ENCODE measurements at regions not wholly inside any gene's neighbourhood (a gene's known extent, or its start where the extent isn't known, plus 50 kb on each side); places are given as distances from the start of the nearest gene placed in this dataset.

DNA sequence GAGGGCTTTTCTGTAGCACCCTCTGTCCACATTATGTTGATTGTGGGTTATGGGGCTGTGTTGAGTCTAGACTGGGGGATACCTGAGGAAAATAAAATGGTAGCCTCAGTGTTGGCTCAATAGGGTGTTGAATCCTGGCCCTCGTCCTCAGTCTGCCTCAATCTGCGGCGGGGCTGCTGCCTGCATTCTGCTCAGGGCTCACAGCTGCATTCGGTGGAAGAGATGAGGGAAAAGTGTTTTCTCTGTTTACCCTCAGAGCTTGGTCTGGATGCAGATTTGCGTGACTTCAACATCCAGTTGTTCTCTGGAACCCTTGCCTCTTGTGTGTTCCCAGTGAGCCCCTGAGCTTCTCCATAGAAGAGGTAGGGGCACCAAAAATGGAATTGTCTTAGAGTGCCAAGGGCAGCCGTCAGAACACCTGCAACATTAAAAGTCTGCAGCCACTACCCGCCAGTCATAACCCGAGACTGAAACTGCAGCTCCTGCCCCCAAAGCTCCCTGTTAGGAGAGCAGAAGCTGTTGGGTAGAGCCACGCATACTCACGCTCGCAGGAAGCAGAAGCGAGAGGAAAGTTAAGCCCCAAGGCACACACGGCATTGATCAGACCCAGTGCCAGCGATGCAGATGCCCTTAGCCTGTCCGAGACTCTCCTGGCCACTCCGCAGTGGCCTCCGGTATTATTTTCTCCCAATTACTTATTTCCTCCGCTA lies 215.3 kb upstream of the C1orf174 start:
- no peak for DNase-seq (ENCODE audit: low read depth in 2 of 3, low spot score in 2 of 3)

DNA sequence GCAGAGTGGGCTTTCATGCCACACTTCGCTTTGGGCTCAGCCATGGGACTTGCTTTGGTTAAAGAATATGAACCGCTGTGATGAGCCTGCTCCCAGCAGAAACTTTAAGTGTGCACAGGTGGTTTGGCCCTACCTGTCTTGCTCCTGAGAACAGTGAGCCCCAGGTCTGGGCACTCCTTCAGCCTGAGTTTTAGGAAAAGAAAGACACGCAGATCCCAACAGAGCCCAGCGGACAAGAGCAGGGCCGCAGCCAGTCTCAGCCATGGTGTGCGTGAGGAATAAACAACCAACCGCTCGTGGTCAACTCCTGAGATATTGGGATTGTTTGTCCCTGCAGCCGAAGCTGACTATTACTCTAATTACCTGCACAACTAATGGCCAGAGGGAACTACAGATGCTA lies 217.1 kb upstream of the C1orf174 start:
- no peak for DNase-seq (ENCODE audit: low read depth in 2 of 3, low spot score in 2 of 3)

DNA sequence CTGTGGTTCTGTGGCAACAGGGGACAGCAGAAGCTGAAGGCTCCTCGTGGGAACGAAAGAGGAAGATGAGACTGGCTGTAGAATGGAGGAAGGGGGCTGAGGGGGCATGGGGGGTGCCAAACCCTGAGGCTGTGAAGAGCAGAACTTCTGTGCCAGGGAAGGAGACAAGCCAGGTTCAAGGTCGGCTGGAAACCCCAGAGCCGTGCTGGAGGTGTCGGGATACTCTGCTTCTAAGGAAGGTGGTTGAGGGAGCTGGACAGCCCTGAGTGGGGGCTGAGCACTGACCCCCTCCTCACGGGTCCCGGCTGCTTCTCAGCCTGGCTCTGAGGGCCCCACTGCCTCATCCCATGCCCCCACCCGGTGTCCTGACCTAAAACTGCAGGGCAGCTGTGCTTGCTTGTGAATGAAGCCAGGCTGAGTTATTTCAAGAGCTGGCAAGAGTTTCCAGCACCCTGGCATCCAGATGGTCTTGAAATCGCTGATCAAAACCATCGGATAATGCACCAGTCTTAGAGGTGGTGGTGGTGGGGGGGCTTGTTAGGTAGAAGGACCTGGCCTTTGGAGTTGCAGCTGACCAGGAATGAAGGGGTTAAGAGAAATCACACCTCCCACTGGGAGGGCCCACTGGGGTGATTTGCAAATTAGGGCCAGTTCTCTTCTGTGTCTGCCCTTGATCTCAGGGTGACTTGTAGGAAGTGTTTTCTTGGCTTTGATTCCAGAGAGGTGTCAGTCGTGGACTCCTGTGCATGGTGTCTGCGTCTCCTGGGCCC lies 218.9 kb upstream of the C1orf174 start:
- DNase-seq (ENCODE audit: low read depth in 2 of 3, low spot score in 2 of 3), result no peak

DNA sequence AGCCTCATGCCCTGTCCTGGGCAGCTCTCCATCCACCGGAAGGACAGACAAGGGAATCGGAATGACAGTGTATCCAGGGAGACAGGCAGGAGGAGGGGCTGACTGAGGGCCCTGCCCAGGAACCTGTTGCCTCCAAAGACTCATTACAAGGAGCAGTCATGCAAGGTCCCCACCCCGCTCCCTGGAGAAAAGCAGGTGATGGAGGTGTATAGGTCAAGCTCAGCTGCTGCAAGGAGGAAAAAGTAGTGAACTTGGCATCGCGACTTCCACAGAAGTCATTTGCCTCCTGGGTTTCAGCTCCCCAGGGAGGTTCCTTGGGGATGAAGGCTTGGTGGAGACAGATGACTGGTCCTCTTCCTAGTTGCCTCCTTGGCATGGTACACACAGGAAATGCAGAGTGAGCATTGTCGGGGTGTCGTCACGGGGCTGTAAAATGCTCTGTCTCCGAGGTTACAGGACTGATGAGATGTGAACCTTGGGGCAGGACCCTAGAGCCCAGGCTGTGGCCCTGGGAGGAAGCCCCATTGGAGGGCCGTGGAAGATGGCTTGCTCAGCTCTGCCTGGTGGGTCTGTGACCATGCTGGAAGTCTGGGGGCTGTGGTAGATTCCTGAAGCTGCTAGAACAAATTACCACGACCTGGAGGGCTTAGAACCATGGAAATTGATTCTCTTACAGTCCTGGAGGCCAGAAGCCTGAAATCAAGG lies 219.6 kb upstream of the C1orf174 start:
- DNase-seq (ENCODE audit: low read depth in 2 of 3, low spot score in 2 of 3), result no peak

DNA sequence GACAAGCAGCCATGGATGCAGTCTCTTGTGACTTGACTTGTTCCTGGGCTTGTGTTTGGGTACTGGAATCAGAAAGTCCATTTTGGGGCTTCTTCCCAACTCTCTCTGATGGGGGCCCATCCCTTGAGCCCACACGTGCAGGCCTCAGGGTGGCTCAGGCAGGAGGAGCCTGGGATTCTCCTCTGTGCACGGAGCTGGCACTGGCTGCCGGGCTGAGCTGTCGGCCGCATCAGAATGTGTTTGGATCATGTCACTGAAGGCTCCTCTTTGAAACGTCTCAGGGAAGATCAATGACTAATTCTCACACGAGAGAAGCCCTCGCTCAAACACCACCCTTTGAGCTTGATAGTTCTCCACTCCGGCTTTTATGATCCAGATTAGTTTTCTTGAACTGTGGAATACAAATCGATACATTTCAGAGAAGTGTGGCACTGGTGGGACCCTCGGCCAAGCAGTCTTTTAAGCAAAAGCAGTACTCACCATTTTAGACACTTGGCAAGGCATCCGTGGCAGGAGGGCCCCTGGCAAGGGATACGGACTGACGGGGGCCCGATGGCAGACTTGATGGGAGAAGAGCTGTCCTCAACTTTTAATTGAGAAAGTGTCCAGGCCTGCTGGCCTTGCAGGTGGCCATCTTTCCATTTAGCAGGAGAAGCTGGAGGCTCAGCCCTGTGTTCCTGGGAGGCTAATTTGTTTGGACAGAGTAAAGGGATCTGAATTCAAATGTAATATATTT lies 220.7 kb upstream of the C1orf174 start:
- DNase-seq (ENCODE audit: low read depth in 2 of 3, low spot score in 2 of 3), result no peak

DNA sequence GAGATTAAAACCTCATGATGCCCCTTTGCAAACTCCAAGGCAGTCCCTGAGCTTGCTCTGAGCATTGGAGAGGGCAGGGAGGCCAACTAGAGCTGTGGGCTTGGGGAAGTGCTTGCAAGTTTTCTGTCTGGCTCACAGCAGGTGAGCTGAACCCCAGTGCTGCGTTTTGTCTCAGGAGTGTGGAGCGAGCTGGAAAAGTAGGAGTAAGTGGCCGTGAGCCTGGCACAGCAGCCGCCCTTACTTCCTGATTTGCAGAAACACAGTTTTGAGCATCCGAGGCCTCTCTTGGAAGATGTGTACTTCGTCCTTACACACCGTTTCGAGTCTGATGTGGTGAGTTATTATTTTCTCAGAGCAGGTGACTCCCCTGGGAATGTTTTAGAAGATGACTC lies 221.2 kb upstream of the C1orf174 start:
- DNase-seq (ENCODE audit: low read depth in 2 of 3, low spot score in 2 of 3), result no peak

DNA sequence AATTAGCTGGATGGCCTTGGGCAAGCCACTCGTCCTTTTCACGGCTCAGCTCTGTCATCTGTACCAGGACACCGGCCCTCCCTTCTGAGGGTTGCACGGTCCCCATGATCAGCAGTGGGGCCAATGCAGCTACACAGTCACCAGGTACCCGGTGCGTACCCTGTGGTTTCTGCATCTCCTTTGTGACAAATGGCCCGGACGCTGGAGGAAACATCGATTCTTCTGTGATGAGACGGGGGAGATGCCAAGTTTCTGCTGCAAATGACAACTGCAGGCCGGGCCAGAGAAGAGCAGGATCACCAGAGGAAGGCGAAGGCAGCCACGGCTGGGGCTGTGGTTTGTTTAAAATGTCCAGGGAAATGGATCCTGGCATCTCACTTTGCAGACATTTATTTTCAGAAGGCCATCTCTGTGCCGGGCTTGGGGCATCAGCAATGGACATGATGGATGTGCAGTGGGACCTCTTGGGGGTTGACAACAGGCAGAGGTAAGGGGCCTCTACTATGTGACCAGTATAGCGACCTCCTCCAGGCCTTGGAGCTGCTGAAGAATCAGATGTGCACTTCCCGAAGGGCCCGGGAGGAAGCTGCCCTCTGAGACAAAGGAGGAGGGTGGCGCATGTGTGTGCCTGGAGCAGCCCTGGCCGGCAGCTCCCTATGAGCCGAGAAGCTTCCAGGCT lies 221.9 kb upstream of the C1orf174 start:
- no peak for DNase-seq (ENCODE audit: low read depth in 2 of 3, low spot score in 2 of 3)

DNA sequence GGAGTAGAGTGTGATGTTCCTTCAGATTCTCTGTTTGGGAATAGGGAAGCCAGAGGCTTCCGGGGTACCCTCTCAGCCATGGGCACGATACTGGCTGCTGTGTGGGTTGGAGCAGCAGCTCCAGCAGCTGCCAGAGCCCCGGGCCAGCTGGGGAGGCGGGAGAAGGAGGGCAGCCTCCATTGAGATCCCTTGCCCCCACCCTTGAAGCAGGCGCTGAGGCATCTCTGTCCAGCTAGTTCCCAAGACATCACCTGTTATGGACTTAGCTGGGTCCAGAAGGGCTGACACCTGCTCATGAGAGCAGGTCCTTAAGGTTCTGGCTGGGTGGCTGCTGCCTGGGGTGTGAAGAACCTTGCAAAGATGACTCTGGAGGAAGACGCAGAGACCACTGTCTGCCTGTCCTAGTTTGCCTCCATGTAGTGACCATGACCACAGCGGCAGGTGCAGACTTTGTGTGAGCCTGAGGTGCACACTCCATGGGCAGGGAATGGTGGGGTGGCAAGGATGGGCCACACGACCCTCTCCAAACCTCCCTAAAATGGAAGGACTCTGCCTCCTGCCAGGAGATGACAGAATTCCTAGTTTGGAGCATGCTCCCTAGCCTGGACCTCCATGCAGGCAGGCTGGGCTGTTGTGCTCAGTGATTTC lies 222.6 kb upstream of the C1orf174 start:
- DNase-seq (ENCODE audit: low read depth in 2 of 3, low spot score in 2 of 3), result no peak

DNA sequence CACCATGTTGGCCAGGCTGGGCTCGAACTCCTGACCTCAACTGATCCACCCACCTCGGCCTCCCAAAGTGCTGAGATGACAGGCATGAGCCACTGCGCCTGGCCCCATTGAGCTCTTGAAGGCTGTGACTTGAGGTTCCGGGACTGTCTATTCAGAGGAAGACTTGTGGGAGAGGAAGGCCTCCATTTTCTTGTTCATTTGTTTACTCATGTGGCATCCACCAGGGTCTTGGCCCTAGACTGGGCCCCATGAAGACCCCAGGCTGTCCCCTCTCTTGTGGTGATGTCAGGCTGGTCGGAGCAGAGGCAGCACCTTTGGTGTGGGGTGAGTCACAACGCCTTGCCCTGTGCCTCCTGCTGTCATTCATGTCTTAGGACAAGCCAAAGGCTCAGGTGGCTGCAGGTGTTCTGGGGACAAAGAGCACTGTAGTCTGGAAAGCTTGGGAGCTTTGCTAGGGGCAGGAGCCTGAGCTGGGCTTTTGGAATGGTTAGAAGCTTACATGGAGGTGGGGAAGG lies 224.6 kb upstream of the C1orf174 start:
- DNase-seq (ENCODE audit: low read depth in 2 of 3, low spot score in 2 of 3), result no peak

DNA sequence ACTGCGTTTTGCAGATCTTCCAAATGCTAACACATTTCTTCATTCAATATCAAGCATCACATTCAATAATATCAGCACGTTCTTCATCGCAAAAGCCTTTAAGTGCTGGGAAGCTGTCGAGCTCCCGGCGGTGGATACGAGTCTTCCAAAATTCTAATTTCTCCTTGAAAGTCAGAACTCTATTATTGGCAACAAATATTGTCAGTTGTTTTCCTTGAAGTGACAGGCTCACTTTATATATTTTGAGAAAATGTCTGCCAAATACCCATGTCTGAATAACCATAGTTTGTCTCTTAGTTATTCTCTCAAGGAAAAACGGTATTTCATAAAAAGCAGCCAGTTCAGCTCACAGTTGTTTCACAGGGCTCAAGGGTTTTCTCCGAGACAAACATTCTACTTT lies 226.2 kb upstream of the C1orf174 start:
- DNase-seq (ENCODE audit: low read depth in 2 of 3, low spot score in 2 of 3), result no peak

DNA sequence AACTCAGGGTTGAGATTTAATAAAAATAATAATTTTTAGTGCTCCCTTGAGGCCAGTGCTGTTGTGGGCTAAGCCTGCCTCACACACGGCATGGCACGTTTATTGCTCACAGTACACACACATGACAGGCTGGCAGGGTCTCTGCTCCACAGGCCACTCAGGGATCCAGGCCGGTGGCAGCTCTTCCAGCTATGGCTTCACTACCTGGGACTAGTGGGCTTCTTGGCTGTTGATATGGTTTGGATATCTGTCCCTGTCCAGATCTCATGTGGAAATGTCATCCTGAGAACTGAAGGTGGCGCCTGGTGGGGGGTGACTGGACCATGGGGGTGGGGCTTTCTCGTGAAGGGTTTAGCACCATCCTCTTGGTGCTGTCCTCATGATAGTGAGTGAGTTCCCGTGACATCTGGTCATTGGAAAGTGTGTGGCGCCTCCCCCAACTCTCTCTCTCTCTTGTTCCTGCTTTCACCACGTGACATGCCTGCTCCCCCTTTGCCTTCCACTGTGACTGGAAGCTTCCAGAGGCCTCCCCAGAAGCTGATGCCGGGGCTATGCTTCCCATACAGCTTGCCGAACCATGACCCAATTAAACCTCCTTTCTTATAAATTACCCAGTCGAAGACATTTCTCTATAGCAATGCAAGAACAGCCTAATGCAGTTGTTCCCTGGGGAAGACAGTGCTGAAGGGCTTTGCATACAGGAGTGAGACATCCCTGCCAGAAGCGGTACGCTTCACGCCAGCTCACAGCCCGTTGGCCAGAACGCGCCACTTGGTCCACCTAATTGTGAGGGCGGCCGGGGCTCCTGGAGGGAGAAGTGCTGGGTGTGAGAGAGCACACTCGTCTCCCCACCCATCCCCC lies 226.9 kb upstream of the C1orf174 start:
- no peak for DNase-seq (ENCODE audit: low read depth in 2 of 3, low spot score in 2 of 3)

DNA sequence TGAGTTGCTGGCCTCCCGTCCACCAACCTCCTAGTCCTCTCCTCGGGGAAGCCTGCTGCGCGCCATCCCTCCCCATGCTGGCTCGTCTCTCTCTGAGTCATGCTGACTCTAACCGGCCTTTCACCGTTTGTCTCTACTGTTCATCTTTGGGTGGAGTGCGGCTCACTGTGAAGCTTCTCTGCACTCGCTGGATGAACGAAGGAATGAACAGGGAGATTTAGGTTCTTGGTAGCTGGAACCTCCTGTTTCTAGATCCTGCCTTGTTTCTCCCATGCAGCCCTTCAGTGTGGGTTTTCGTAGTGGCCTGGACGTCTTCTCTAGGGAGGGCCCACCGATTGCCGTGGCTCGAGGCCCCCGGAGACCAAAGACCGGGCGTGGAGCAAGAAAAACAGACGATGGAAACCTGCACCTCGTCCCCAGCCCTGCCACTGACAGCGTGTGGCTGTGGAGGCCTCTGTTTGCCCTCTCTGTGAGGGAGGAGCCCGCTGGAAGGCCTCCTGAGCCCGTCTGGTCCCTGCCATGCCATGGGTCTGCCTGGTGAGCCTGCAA lies 227.6 kb upstream of the C1orf174 start:
- no peak for DNase-seq (ENCODE audit: low read depth in 2 of 3, low spot score in 2 of 3)

DNA sequence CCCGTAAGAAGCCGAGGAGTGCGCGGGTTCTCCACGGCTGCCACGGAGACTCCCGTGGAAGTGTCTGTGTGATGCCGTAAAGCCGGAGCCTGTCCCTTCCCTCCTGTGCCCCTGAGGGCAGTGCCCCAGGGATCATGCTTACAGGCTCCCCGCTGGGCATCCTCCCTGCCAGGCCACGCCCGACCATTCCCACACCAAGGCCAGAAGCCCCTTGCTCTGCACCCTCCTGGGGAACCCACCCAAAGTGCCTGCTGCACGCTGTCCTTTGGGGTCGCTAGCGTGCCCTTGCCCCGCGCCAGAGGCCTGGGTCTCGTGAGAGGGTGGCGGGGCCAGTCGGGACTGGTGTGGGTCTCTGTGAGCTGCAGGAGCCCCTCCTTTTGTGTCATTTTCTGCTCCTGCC lies 228.5 kb upstream of the C1orf174 start:
- no peak for DNase-seq (ENCODE audit: low read depth in 2 of 3, low spot score in 2 of 3)

DNA sequence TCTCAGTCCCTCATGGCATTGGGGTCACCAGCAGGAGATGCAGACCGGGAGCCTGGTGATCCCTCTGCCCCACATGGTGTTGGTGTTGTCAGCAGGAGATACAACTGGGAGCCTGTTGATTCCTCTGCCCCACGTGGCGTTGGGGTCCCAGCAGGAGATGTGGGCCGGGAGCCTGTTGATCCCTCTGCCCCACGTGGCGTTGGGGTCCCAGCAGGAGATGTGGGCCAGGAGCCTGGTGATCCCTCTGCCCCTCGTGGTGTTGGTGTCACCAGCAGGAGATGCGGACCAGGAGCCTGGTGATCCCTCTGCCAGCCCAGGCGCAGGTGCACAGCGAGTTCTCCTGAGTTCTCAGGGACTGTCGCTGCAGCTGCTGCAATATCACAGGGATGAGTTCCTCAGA lies 229.6 kb upstream of the C1orf174 start:
- DNase-seq (ENCODE audit: low read depth in 2 of 3, low spot score in 2 of 3), result no peak

DNA sequence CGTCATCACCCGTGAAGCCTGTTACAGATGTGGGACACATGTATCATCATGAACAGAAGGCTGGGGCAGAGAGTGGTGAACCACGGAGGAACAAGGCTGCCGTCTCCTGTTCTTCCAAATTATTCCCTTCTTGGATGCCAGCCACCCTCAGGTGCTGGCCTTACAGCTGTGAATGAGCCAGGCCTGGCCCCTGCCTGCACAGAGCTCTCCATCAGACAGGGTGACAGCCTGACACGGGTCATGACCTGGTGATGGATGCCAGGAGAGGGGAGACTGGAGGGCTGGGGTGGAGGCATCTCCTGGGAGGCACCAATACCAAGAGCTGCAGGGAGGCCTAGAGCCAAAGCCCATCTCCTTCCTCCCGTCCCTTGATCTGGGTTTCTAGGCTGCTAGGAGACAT lies 230.0 kb upstream of the C1orf174 start:
- no peak for DNase-seq (ENCODE audit: low read depth in 2 of 3, low spot score in 2 of 3)

DNA sequence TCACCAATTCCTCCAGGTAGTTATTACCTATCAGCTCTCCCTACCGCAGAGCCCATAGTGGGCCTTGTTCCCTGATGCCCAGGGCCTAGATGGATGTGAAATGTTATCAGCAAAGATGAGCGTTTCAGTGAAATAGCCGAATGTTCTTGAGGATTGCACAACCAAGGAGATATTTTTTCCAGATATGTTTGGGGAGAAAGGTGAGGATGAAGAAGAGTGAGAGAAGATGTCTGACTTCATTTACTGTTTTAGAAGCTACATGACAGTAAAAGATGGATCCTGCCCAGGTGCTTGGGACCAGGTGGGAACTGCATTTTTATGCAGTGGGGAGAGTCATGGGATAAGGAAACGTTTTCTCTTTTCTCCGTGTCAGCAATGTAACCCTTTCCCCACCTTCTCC lies 231.7 kb upstream of the C1orf174 start:
- no peak for DNase-seq (ENCODE audit: low read depth in 2 of 3, low spot score in 2 of 3)

DNA sequence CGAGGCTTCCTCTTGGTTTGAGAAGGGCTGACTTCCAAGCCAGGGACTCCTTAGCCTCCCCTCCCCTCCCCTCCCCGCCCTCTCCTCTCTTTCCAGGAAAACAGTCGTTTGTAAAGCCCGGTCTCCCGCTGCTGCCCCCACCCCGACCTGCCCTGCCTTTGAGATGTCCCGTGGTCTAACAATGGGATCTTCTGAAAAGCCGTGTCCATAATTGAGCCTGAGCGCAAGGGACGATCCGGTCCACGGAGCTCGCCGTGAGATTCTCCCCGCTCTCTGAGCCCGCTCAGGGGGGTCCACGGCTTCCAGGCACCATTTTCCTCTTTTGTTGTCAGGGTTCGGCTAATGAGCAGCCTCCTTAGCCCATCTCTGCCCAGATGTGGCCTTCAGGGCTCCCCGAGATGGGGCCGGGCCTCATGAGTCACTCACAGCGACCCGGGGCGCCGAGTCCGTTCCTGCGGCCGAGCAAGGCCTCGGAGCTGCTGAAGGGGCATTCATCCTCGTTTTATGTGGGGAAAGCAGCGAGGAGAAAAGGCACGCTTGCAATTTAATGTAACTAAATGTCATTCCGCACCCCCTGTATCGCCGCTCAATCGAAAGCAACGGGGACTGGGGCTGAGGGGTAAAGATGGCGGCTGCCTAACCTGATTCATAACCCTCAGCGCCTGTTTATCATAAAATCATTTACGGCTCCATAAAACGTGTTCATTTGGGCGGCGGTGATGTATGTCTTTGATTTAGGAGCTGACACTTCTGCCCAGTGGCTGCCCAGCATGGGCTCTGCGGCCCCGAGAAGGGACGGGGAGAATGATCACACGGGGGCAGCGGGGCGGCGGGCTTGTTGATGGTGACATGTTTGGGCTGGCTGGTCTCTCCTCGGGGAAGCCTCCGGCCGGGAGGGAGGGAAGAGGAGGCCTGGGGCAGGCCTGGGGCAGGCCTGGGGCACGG lies 232.6 kb upstream of the C1orf174 start:
- no peak for DNase-seq (ENCODE audit: low read depth in 2 of 3, low spot score in 2 of 3)
